Embryonic facial prominence (tissue), 1 donor: ENCODE measurements at regions not wholly inside any gene's neighbourhood (a gene's known extent, or its start where the extent isn't known, plus 50 kb on each side); places are given as distances from the start of the nearest gene placed in this dataset.
"Not testable (repeated sequence)": the region's sequence is repeated elsewhere in the genome, so short reads cannot be mapped to it uniquely, and the experiment has no call there.

Experiments used
- DNase-seq: peaks from one replicate; pipeline ENCODE4 v3.0.0-alpha.2; 2016; ENCODE audit errors: extremely low spot score

DNA sequence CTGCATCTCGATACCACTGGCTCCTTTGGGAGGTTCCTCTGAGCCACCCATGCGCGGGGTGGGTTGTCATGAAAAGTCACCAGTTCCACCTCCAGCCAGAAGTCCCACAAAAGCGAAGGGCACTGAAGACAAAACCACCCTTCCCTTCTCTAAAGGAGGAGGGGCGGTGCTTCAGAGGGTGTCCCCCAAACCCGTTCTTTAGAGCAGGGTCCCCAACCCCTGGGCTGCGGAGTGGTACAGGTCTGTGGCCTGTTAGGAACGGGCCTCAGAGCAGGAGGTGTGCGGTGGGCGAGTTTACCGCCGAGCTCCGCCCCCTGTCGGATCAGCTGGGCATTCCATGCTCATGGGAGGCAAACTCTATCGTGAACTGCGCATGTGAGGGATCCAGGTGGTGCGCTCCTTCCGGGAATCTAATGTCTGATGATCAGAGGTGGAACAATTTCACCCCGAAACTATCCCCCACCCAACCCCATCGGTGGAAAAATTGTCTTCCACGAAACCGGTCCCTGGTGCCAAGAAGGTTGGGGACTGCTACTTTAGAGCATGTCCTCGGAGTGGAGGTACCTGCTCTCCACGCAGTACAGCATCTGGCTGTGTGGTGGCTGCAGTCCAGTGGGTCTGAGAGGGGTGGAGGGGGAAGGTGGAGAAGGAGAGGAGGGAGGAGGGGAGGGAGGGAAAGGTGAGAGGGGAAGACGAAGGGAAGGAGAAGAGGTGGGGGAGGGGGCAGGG lies 72.9 kb upstream of the SEPTIN5 start:
- DNase-seq, result no peak

DNA sequence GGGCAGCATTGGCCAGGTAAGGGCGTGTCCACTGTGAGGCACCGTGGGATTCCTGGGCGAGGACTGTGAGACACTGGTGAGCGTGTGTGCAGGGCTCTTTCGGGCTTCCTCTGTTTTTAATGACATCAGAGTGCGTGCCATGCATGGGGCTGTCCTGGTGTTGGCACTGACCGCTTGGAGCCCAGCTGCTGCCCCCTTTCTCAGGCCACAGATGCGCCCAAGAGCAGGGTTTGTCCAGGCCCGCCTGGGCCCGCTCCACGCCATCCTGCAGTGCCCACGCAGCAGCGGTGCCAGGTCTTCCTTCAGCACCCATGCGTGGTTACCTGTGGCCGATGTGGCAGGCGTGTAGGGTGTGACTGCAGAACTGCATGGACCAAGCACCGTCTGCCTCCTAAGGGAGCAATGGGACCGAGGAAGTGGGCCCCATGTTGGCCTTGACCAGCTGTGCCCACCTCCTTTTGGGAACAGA lies 72.3 kb upstream of the SEPTIN5 start:
- no peak for DNase-seq

DNA sequence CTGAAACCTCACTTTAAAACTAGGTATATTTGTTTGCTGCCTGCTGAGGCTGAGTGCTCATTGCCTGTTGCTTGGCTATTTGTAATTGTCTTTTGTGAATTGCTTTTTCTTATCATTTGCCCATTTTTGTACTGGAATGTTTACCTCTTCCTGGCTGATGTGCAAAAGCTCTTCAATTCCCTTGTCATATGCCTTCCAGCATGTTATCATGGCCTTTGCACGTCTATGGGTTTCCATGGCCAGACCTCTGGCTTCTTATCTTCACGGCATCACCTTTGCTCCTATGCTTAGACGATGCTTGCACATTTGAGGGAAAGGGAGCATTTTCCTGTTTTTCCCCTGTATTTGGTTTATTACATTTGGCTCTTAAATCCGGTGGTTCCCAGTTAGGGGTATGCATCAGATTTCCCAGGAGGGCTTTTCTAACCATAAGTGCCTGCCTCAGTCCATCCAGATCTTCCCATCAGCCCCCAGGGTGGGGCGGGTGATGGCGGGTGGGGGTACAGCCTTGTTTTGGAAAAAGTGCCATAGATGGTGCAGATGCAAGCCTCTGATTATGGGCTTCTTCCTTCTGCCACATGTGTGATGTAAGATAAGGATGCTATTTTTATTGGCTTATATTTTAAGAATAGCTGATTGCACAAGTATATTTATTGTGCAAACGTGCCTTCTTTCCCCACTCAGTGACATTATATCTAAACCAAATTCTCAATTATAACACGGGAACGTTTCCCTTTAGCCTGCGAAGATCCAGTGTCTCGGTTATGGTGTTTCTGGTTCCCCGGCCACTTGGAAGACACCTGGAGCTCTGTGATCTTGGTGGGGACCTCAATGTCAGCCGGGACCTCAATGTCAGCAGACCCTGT lies 70.6 kb upstream of the SEPTIN5 start:
- no peak for DNase-seq

DNA sequence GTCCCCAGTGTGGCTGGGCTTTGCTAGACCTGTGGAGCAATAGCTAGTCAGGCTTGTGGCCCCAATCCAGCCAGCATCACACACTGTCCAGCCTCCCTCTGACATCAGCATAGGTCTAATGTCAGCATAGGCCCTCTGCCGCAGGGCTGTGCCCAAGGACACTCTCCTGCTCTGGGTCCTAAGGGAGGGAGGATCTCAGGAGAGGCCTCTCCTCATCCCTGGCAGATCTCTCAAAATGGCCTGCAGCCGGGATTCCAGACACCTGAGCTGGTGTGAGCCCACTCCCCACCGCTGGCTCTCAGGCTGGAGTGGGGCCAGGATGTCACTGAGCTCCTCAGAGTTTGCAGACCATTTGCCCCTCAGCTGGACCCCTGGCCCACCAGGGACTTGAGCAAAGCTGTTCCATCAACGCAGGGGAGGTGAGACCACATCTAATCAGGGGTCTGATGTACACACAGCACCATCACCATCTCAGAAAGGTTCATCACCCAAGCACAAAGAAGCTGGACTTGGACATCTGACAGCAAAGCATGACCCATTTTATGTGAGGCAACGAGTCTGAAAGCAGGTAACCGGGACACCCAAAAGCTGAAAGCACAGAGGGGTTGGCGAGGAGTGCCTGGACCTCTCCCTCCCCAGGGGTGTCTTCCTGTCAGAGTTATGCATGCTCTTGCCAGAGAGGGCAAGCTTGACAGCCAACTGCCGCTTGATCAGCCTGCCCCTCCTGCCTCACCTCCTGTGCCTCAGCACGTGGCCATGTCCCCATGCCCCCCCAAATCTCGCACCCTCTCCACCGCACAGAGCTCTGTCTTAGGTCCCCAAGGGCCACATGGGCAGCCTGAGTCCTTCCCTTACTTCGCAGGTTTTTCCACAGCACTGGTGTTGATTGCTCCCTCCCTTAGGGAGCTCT lies 69.7 kb upstream of the SEPTIN5 start:
- no peak for DNase-seq

DNA sequence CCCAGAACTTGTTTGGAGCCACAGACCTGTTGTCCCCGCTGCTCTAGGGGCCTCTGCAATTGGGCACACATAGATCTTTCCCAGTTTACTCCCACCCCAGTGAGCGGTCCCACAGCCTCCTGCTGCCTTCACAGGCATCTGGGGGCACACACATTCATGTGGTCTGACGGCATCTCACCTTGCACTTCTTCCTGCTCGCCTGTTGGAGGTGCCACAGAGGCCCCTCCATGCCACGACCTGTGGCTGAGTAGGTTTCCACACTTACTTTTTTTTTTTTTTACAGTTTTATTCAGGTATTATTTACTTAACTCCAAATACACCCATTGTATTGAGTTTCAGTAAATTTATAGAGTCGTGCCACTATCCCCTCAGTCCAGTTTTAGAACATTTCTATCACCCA lies 68.9 kb upstream of the SEPTIN5 start:
- no peak for DNase-seq

DNA sequence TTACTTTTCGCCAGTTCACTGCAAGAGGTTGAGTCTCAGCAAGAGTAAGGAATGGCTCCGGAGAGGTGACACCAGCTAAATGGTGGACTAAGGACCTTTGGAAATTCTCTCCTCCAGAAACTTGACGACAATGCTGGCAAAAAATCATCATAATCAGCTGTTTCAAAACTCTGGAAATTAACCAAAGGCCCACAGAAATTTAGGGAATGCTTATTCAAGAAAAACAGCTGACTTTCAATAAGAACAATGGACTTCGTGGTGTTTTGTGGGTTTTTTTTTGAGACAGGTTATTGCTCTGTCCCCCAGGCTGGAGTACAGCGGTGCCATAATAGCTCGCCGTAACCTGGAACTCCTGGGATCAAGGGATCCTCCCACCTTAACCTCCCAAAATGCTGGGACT lies 68.4 kb upstream of the SEPTIN5 start:
- no peak for DNase-seq

DNA sequence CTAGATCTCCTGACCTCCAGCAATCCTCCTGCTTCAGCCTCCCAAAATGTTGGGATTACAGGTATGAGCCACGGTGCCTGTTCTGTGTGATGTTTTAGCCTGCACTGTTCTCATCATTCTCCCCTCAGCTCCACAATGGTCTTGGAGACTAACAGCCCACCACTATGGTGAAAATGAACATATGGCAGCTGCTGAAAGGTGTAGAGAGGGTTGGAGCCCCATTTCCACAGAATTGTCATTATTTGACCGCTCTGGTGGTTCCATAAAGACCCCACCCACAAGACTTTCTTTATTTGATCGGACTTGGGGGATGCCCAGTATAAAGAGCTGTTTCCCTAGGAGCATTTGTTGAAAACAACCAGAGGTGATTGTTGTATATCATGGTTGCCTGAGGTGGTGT lies 67.9 kb upstream of the SEPTIN5 start:
- DNase-seq, result no peak

DNA sequence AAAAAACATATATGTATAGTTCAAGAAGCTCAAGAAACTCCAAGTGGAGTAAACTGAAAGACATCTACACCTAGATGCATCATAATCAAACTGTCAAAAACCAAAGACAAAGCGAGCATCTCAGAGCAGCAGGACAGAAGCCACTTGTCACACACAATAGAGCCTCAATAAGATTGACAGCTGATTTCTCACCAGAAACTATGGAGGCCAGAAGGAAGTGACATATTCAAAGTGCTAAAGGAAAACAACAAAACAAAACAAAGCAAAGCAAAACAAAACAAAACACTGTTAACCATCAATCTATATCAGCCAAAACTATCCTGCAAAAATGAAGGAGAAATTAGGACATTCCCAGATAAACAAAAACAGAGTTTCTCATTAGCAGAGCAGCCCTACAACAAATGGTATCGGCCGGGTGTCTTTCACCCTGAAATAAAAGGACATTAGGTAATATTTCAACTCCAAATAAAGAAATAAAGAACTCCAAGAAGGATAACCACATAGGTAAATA lies 65.8 kb upstream of the SEPTIN5 start:
- DNase-seq, result no peak

DNA sequence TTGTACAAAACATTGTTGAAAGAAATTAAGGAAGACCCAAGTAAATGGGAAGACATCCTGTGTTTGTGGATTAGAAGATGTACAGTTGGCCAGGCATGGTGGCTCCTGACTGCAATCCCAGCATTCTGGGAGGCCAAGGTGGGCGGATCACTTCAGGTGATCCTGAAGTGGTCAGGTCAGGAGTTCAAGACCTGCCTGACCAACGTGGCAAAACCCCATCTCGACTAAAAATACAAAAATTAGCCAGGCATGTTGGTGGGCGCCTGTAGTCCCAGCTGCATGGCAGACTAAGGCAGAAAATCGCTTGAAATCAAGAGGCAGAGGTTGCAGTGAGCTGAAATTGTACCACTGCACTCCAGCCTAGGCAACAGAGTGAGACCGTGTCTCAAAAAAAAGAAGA lies 62.0 kb upstream of the SEPTIN5 start:
- DNase-seq, result no peak

DNA sequence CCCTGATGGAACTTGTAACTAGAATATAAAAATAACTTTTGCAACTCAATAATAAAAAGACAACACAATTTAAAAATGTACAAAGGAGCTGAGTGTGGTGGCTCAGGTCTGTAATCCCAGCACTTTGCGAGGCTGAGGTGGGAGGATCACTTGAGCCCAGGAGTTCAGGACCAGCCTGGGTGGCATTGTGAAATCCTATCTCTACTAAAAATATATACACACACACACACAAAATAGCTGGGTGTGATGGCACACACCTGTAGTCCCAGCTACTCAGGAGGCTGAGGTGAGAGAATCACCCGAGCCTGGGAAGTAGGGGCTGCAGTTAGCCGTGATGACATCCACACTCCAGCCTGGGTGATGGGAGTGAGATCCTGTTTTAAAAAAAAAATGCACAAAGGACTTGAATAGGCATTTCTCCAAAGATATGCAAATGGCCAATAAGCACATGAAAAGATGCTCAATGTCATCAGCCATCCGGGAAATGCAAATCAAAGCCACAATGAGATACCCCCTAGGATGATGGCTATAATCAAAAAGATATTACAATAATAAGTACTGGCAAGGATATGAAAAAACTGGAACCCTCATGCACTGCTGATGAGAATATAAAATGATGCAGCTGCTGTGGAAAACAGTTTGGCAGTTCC lies 59.8 kb upstream of the SEPTIN5 start:
- no peak for DNase-seq

DNA sequence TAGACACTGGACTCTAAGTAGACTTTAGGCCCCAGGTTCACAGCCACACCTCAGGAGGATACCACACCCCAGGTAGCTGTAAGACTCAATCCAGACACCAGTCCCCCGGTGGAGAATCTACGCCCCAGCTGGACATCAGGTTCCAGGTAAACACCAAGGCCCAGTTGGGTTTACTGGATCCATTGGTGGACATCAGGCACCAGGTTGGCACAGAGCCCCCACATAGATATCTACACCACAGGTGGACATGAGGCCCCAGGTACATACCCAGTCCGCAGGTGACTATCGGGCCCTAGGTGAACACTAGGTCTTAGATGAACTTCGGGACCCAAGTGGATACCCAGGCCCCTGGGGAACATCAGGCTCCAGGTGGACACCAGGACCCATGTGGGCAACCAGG lies 58.9 kb upstream of the SEPTIN5 start:
- no peak for DNase-seq

DNA sequence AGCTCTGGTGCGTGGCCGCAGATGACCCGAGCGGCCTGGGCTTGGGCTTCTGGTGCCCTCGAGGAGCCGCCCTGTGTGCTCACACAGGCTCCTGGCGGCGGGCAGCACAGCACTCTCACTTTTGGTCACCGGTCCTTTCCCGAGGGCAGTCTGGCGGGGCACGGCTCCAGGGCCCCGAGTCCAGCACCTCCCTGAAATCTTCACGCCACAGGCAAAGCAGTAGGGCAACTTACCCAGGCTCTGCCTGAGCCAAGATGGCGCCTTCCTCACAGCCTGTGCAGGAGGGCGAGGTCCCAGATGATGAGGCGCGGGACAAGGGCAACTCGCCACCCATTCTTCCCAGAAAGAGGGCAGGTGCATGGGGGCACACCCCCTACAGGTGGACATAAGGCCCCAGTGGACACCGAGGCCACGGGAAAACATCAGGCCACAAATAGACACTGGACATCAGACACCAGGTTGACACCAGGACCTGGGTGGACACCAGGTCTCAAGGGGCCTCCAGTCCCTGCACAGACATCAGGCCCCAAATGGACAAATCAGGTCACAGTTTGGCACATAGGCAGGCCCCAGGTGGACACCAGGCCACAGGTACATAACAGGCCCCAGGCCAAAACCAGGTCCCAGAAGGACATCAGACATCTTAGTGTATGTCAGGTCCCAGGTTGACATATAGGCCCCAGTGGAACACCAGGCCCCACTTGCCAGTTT lies 57.6 kb upstream of the SEPTIN5 start:
- DNase-seq, result no peak

DNA sequence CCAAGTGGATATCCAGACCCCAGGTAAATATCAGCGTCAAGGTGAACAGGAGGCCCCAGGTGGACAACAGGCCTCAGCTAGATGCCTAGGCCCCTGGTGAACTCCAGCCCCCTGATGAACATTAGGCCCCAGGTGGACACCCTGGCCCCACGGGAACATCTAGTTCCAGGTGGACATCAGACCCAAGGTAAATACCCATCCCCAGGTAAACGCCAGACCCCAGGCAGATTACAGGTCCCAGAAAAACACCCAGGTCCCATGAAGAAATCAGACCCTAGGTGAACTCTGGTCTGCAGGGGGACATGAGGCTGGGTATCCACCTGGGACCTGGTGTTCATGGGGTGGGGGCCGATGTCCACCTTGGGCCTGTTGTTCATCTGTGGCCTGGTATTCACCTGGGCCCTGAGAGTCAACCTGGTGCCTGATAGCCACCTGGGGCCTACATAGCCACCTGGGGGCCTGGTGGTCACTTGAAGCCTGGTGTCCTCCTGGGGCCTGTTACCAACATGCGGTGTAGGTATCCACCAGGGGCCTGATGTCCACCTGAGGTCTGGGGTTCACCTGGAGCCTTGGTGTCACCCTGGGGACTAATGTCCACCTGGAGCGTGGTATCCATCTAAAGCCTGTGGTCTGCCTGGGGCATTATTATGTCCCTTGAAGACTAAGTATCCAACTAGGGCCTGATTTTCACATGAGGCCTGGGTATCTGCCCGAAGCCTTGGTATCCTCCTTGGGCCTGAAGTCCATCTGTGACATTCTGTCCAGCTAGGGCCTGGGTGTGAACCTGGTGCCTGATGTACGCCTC lies 56.8 kb upstream of the SEPTIN5 start:
- no peak for DNase-seq

DNA sequence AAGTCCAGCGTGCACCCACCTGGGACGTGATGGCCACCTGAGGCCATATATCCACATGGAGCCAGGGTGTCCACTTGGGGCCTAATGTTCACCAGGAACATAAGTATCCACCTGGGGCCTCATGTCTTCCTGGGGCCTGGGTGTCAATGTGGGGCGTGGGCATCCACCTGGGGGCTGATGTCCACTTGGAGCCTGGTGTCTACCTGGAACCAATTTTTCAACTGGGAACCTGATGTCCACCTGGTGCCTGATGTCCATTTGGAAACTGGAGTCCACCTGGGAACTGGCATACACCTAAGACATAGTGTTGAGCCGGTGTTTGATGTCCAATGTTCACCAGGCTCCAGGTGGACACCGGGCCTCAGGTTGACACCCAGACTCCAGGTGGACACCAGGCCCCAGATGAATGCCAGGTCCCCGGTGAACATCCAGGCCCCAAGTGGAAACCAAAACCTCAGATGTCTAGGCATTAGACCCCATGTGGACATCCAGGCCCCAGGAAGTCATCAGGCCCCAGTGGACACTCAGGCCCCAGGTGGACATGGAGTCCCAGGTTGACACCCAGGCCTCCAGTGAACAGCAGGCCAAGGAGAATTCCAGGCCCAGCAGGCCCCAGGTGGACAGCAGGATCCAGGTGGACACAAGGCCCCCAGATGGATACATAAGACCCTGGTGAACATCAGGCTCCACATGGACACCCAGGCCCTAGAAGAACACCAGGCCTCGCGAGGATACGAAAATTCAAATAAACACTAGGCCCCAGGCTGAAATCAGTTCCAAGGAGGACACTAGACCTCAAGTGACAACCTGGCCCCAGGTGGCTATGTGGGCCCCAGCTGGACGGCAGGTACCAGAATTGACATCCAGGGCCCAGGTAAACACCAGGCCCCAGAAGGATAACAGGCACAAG lies 56.0 kb upstream of the SEPTIN5 start:
- DNase-seq, result no peak

DNA sequence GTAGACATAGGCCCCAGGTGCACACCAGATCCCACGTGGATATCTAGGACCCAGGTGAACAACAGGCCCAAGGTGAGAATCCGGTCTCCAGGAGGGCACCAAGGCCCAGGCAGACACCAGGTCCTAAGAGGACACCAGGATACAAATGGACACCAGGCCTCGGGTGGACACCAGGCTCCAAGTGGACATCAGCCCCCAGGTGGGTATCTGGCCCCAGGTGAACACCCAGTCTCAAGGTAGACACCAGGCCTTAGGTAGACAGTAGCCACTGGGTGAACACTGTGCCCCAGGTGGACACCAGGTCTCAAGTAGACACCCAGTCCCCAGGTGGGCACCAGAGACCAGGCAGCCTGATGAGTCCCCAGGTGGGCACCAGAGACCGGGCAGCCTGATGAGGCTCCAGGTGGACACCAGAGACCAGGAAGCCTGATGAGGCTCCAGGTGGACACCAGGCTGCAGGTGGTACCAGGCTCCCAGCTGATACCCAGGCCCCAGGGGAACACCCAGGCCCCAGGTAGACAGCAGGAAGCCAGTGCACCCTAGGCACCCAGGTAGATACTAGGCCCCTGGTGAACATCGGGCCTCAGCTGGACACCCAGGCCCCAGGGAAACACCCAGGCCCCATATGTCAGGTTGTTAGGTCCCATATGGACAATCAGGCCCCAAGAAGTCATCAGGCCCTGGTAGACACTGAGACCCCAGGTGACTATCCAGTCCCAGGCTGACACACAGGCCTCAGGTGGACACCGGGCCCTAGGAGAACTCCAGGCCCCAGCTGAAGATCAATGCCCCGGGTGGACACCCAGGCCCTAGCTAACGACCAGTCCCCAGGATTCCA lies 55.1 kb upstream of the SEPTIN5 start:
- no peak for DNase-seq

DNA sequence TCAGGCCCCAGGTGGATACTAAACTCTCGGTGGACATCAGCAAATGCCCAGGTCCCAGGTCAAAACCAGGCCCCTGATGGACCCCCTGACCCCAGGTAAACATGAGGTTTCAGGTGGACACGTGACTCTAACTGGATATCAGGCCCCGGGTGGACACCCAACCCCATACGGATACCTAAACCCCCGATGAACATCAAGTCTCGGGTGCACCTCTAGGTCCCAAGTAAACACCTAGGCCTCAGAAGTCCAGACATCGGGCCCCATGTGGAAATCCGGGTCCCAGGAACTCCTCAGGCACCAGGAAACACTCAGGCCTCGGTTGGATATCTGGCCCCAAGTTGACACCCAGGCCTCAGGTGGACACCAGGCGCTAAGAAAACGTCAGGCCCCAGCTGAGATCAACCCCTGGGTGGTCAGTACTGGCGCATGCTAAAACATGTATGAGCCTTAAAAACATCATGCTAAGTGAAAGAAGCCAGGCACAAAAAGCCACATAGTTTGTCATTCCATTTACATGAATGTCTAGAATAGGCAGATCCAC lies 54.4 kb upstream of the SEPTIN5 start:
- no peak for DNase-seq

DNA sequence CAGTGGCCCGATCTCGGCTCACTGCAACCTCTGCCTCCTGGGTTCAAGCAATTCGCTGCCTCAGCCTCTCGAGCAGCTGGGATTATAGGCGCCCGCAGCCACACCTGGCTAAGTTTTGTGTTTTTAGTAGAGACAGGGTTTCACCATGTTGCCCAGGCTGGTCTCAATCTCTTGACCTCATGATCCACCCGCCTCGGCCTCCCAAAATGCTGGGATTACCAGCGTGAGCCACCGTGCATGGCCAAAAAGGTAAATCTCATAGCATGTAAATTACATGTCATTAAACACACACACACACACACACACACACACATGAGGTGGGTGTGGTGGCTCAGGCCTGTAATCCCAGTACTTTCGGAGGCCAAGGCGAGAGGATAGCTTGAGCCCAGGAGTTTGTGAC lies 53.7 kb upstream of the SEPTIN5 start:
- DNase-seq, result not testable (repeated sequence)

DNA sequence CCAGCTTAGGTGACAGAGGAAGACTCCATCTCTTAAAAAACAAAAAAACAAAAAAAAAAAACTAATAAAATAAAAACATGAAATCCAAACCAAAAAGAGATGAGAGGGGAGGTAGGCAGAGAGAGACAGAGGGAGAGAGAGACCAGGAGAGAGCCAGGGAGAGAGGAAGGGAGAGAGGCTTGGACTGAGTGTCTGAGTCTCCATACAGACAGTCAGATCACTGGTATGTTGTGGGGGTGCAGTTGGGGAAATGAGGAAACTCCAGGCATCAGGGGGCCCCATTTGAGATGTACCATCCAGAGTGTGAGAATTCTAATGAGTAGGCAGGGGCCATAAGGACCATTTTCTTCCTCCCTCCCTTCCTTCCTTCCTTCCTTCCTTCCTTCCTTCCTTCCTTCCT lies 53.1 kb upstream of the SEPTIN5 start:
- no peak for DNase-seq
